Left lung (tissue), 4 donors: ENCODE measurements at regions not wholly inside any gene's neighbourhood (a gene's known extent, or its start where the extent isn't known, plus 50 kb on each side); places are given as distances from the start of the nearest gene placed in this dataset.
"Not testable (repeated sequence)": the region's sequence is repeated elsewhere in the genome, so short reads cannot be mapped to it uniquely, and the experiment has no call there.

ENCODE experiments used
- ATAC-seq: fragments of 200-7000 bp; cut with Tn5 transposase; one replicate; pipeline ENCODE4 v1.9.1; 2020; ENCODE audit warnings: moderate library complexity
- DNase-seq, 4 donors: peaks; one replicate each; pipeline ENCODE4 v3.0.0-alpha.2; 2013 to 2020
- H3K27ac ChIP-seq, 2 donors: fragments of 200-600 bp; sonication (generic) in 1 of 2; one replicate each; pipeline versions ENCODE4 v1.5.0 to v1.8.0; 2020 to 2021
- H3K27me3 ChIP-seq, 2 donors: fragments of 200-600 bp; sonication (generic) in 1 of 2; one replicate each; pipeline versions ENCODE4 v1.5.0 to v1.8.0; 2020 to 2021
- H3K36me3 ChIP-seq, 2 donors: fragments of 200-600 bp; sonication (generic) in 1 of 2; one replicate each; pipeline versions ENCODE4 v1.5.0 to v1.8.0; 2020 to 2021
- H3K4me1 ChIP-seq, 2 donors: fragments of 200-600 bp; one replicate each; pipeline ENCODE4 v1.8.0; 2021
- H3K4me3 ChIP-seq, 2 donors: fragments of 200-600 bp; sonication (generic) in 1 of 2; one replicate each; pipeline versions ENCODE4 v1.5.0 to v1.8.0; 2020 to 2021; ENCODE audit warnings: mild to moderate bottlenecking in 1 of 2
- H3K9me3 ChIP-seq, 2 donors: fragments of 200-600 bp; sonication (generic) in 1 of 2; one replicate each; pipeline versions ENCODE4 v1.5.0 to v1.8.0; 2020 to 2021
- intact Hi-C, 2 donors: fragments of 100-400 bp; cut with DNase I; formaldehyde crosslinking; loops; one replicate each; pipeline versions ENCODE4 v1.11.2 to v1.14.2; 2022
- TF ChIP-seq, protein P1 (sequence below), 2 donors: fragments of 200-600 bp; sonication (generic) in 1 of 2; IDR thresholded peaks; one replicate each; pipeline versions ENCODE4 v1.5.0 to v1.8.0; 2021; ENCODE audit warnings: antibody characterized with exemption in 2 of 2
- donor health status: DM: no; HTN: yes; CAD: no.
- donor health status: DM: no; HTN: no; CAD: no.

DNA sequence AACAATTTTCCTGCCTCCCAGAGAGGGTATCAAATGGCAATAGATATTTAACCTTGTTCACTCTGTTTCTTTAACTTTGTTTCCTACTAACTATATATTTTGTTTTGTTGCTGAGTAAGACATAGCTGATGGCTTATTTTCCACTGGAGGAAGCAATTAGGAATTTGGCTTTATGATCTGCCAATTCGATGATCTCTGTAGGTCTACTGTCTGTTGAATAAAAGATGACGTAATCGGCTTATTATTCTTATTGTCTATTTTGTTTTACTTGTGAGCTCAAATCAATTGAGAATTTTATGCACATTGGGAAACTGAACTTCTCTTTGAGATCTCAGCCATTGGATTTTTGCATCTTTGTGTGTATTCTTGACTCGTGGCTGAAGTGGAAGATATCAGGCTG lies 862.6 kb downstream of the EFNB2 start:
- intact Hi-C loops, result no loop called here
- Histone ChIP-seq H3K4me1 (no peaks in the 10 kb centered on the region), H3K4me3 (no peak overlapping the region), H3K9me3 (no peaks in the 10 kb centered on the region), H3K27me3 (no peaks in the 10 kb centered on the region), H3K27ac (no peak overlapping the region), H3K36me3 (no peaks in the 10 kb centered on the region)
- DNase-seq (no peak), ATAC-seq (no peak)
- TF ChIP-seq, protein P1, sequence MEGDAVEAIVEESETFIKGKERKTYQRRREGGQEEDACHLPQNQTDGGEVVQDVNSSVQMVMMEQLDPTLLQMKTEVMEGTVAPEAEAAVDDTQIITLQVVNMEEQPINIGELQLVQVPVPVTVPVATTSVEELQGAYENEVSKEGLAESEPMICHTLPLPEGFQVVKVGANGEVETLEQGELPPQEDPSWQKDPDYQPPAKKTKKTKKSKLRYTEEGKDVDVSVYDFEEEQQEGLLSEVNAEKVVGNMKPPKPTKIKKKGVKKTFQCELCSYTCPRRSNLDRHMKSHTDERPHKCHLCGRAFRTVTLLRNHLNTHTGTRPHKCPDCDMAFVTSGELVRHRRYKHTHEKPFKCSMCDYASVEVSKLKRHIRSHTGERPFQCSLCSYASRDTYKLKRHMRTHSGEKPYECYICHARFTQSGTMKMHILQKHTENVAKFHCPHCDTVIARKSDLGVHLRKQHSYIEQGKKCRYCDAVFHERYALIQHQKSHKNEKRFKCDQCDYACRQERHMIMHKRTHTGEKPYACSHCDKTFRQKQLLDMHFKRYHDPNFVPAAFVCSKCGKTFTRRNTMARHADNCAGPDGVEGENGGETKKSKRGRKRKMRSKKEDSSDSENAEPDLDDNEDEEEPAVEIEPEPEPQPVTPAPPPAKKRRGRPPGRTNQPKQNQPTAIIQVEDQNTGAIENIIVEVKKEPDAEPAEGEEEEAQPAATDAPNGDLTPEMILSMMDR (IDR thresholded peaks at IDR 0.05), result no peak

DNA sequence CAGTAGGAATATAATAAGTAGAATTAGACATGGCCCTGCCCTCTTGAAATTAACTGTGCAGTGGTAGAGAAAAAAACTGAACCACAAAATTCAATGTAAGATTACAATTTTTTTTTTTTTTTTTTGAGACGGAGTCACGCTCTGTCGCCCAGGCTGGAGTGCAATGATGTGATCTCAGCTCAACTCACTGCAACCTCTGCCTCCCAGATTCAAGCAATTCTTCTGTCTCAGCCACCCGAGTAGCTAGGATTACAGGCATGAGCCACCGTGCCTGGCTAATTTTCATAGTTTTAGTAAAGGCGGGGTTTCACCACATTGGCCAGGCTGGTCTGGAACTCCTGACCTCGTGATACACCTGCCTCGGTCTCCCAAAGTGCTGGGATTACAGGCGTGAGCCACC lies 864.3 kb downstream of the EFNB2 start:
- H3K4me3 ChIP-seq, result not testable (repeated sequence)

DNA sequence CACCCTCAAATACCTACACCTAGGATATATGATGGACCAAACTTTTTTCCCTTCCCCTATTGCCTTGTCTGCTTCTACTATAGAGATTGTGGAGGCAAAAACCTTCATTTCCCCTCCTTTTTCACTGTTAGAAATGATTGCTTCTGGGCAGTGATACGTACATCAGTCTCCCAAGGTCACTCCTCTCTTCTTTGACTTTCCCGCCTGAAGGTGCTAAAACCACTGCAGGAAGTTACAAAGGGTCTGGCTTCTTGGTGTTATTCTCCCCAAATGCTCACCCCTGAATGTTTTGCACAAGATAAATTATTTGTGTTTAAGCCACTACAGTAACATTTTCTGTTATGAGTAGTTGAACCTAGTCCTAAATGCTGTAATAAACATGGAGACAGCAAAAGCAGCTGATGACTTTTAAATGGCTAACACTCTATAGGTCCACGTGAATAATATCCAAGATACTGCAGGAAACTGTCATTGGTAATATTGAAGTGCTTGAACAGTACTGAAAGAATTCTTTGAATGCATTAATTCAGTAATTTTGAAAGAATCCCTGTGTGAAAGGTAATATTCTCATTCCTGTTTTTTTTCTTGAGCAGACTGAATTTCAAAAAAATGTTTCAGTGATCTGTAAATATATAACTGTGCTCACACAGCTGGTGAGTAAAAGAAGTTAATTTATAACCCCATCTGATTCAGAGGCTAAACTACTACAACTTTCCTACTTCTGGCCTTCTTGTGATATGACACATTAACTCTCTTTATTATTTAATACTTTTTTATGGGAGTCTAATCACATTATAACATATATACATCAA lies 865.1 kb downstream of the EFNB2 start:
- intact Hi-C loops, result no loop called here
- Histone ChIP-seq H3K4me1 (no peaks in the 10 kb centered on the region), H3K27ac (no peak overlapping the region), H3K9me3 (no peaks in the 10 kb centered on the region), H3K27me3 (no peaks in the 10 kb centered on the region), H3K36me3 (no peaks in the 10 kb centered on the region), H3K4me3 (no peak overlapping the region)
- no peak for ATAC-seq
- DNase-seq, result no peak
- TF ChIP-seq, protein P1 (IDR thresholded peaks at IDR 0.05), result no peak

More for the DNA sequence above, 864.3 kb downstream of the EFNB2 start:
- H3K36me3 ChIP-seq, DNase-seq, ATAC-seq, H3K27me3 ChIP-seq, H3K4me1 ChIP-seq, H3K27ac ChIP-seq, intact Hi-C loops, H3K9me3 ChIP-seq: not testable (repeated sequence)

DNA sequence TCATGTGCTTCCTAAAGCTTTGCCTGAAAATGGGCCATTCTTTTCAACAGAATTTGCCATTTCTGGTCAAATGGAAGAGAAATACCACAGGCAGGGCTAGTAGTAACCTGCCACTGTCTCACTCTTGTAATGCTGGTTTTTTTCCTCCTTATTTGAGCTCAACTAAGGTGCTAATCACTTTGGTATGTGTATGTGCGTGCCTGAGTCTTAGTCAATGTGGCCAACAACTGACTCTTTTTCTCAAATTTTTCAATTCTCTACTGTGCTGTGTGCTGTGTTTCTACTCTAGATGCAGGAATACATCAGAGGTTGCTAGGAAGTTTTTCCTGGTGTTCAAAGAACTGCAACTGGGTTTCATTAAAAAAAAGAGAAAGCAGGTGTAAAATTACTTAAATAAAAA lies 870.2 kb downstream of the EFNB2 start:
- ATAC-seq, result no peak
- Histone ChIP-seq H3K36me3 (no peaks in the 10 kb centered on the region), H3K9me3 (peaks cover 0 to 5% of the 10 kb centered on the region in 2 donors), H3K4me1 (no peaks in the 10 kb centered on the region), H3K4me3 (no peak overlapping the region), H3K27ac (no peak overlapping the region), H3K27me3 (no peaks in the 10 kb centered on the region)
- intact Hi-C loops, result no loop called here
- TF ChIP-seq, protein P1 (IDR thresholded peaks at IDR 0.05), result no peak
- no peak for DNase-seq

DNA sequence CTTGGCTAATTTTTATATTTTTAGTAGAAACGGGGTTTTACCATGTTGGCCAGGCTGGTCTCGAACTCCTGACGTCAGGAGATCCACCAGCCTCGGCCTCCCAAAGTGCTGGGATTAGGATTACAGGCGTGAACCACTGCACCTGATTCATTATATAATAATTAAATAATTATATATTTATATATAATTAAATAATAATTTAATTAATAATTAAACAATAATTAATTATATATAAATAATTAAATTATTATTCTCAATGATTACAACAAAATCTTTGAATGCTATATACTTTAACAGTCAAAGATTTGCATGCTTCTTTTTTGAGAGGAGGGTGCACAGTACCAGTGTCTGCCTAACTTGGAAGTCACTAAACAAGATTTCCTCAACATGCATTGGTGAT lies 872.3 kb downstream of the EFNB2 start:
- Histone ChIP-seq H3K4me1 (no peaks in the 10 kb centered on the region), H3K9me3 (peaks cover 0 to 5% of the 10 kb centered on the region in 2 donors), H3K4me3 (no peak overlapping the region), H3K36me3 (no peaks in the 10 kb centered on the region), H3K27me3 (no peaks in the 10 kb centered on the region), H3K27ac (no peak overlapping the region)
- intact Hi-C loops, result no loop called here
- no peak for DNase-seq
- no peak for ATAC-seq
- TF ChIP-seq, protein P1 (IDR thresholded peaks at IDR 0.05), result no peak

DNA sequence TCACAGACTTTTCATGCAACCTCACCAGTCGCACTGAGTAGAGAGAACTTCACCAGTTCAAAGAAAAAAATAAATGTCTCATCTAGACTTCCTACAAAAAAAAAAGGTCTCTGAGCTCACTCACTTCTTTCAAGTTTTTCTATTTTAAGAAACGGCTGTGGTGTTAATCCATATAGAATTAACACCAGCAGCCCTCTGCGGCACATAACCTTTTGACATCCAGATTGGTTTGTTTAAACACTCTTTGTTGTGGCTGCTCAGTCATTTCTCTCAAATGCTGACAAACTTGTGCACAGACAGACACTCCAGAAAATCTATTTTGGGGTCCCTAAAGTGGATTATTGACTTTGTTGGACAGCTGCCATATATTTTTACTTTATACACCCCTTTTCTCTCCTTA lies 874.9 kb downstream of the EFNB2 start:
- Histone ChIP-seq H3K27ac (no peak overlapping the region), H3K4me3 (no peak overlapping the region), H3K4me1 (no peaks in the 10 kb centered on the region), H3K9me3 (peaks cover 0 to 5% of the 10 kb centered on the region in 2 donors), H3K36me3 (no peaks in the 10 kb centered on the region), H3K27me3 (no peaks in the 10 kb centered on the region)
- TF ChIP-seq, protein P1 (IDR thresholded peaks at IDR 0.05), result no peak
- DNase-seq, result peak in 1 of 4 donors; percentile 5
- no peak for ATAC-seq
- intact Hi-C loops, result no loop called here
